NOMO-1 treated with DMSO at 0.1 percent for 48 hours (cell line): ENCODE measurements at regions not wholly inside any gene's neighbourhood (a gene's known extent, or its start where the extent isn't known, plus 50 kb on each side); places are given as distances from the start of the nearest gene placed in this dataset.
"Not testable (repeated sequence)": the region's sequence is repeated elsewhere in the genome, so short reads cannot be mapped to it uniquely, and the experiment has no call there.

Experiments
- DNase-seq: peaks from one replicate; lab custom pipeline; 2025; ENCODE audit not compliant: unreplicated experiment; lab: John Stamatoyannopoulos, UW

DNA sequence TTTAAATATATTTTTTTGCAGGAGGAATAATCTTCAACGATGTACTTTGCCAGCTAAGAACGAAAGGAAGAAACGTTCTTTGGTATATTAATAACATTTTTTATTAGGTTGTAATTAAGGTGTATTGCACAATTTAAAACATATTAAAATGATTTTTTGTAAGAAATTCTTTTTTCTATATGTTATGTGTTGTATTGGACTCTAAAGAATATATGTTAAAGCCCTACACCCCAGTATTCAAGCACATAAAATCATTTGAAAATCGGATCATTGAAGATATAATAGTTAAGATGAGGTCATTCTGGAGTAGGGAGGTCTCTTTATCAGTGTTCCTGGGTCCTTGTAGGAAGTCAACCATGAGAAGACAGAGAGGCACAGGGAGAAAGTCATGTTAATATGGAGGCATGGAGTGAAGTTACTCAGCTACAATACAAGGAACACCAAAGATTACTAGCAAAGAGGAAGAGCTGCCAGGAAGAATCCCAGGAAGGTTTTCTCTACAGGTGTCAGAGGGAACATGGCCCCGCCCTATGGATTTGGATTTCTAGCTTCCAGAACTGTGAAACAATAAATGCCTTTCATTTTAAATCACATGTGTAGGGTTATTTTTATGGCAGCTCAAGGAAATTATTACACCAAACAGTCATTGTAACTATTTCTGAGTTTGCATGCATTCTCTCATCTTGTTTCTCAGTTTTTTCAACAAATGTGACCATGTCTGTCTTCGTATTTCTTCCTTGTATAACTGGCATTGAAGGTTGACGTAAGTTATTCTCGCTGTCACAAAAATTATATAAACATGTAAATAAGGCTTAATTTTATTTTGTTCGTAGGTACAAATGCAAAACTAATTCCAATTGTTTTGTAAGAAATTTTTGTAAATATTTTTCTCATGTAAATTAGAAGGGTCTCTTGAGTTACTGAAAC, 75.4 kb upstream of the VPREB1 start:
- no peak for DNase-seq

DNA sequence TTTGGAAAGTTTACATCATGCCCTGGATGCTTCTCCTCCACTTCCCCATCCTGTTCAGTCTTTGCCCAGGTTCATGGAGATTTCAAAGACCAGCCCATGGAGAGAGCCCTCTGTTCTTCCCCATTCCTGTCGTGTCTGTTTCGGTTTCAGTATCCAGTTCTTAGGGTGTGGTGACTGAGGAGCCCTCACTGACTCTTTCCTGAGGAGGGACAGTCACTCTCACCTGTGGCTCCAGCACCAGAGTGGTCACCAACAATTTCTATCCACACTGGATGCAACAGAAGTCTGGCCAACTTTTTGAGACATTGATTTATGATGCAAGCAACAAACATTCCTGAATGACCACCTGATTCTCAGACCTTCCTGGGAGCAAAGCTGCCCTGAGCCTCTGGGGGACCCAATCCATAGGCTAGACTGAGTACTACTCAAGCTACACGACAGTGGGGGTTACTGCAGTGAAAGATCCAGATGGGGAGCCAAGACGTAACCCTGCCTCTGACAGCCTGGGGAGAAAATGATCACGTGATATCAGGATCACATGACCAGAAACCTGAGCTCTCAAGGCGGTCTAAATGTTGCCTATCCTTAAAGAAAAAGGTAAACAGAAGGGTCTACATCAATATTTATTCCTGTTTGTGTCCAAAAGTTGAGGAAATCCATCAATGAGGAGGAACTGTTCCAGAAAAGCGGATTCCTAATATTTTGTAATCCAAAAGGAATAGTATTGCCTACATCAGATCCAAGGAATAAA, 76.2 kb upstream of the VPREB1 start:
- peak; percentile 61 for DNase-seq

DNA sequence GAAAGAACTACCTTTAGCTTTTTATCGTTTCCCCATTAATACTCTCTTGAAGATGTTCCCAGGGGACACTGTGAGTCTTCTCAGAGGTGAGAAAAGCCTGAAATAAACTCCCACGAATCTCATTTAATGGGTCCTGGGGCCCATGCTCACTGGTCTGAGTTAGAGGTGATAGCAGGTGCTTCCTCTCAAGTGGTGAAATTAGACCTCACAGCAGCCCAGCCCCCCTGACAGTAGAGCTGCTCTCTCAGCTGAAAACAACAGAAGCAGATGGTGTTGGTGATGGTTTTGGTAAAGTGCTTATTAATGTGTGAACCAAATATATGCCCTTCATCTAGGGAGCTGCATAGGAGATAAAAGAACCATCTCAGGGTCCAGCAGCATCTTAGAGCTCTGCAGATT, 76.8 kb upstream of the VPREB1 start:
- no peak for DNase-seq

DNA sequence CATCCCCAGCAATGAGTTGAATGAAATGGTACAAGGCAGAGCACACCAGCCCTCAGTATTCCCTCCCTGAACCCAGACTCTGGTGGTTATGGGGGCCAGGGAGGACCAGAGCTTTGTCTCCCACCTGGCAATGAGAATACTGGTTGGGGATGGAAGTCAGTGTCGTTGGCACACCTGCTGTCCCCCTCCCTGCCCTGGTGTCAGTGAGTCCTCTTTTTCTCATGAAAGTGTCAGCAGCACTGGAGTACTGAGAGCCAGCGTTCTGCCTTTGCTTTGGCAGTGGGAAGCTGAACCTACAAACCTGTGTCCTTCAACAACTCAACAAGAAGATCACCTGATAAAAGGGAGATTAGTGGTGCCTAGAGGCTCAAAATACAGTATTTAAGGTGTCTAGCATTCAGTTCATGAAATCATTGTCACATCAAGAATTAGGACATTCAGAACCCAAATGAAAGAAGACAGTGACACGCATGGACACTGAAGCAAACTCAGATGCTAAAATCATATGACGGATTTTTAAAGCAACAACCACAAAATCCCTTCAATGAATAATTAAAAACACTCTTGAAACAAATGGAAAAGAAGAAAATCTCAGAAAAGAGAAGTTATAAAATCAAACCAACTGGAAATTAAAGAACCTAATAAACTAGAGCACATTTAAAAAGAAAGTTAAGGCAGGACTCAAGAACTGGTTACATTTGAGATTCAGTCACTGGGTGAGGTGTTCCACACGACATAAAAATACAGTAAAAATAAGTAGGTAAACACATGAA, 77.5 kb upstream of the VPREB1 start:
- no peak for DNase-seq

DNA sequence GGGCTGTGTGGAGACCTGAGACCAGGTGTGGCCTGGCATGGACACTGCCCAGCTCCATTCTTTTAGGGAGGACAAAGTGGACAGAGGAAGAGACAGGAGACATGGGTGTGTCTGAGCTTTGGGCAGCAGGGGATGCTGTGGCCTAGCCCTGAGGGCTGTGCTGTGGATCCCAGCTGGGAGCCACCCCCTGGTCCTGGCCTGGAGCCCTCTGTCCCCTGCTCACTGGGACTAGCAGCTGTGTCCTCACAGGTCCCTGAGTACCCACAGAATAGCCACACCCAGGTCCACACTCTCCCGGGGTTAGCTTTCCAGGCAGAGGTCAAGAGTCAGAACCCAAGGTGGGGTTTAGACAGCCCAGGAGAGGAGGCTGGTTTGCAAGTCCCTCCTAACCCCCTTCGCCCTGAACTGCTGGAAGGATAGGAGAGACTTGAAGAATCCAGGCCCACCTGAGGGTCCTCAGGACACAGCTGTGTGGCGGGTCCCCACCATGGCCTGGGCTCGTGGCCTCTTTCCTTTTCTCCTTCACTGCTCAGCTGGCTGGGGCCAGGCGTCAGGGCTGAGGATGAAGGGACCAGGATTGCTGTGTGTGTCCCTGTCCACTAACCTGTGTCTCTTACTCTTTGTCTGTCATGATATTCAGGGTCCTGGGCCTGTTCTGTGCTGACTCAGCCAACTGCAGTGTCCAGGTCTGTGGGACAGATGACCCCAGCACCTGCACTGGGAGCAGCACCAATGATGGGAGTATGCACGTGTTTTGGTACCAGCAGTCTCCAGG, 78.5 kb upstream of the VPREB1 start:
- DNase-seq, result no peak

DNA sequence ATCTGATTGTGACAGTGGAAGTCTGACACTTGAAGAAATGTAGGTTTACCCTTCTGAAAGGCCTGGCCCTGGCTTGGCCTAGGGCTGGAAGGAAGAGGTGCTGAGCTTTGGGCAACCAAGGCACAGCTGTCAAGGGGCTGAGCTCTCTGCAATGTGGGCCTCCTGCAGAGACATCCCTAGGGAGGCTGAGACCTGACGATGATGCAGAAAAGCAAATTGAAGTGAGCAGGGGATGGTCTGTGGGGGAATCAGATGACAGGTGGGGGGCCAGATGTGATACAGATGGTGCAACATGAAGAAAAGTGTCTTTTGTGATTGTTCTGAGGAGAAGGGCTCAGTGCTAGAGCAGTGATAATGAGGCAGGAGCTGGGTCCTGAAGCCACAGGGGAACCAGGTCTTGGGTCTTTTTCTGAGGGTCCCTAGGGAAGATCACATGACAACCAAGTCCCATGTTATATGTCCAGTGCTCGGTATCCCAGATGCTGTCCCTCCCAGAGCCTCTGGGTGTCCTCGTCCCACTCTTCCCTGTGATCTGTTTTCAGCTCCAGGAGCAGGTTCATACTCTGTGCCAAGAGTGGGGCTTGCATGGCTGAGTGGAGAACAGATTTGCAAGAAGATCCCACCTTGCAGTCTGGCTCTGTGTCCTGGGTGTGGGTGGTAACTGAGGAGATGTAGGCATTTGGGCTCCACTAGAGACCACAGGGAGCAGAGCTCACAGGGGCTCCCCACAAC, 79.9 kb upstream of the VPREB1 start:
- DNase-seq, result no peak

DNA sequence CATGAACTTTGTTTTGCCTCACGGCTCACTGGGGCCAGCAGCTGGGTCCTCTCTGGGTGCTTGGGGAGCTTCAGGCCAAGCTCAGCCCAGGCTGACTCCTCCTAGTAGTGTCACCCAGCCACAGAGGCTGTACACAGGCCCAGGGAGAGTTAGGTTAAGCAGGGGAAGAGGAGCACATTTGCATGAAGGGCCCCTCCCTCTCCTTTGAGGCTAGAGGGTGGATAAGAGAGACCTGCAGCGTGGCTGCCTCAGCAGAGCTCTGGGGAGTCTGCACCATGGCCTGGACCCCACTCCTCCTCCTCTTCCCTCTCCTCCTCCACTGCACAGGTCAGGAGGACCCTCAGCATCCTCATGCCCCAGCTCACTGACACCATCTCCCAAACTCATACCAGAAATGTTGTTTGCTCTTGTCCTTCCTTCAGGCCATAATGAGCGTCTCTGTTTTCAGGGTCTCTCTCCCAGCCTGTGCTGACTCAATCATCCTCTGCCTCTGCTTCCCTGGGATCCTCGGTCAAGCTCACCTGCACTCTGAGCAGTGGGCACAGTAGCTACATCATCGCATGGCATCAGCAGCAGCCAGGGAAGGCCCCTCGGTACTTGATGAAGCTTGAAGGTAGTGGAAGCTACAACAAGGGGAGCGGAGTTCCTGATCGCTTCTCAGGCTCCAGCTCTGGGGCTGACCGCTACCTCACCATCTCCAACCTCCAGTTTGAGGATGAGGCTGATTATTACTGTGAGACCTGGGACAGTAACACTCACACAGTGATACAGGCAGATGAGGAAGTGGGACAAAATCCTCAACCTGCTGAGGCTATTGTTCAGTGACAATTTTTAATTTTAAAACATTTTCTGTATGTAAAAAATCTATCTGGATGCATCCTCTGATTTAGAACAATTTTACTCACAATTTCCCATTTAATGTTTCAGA, 82.4 kb upstream of the VPREB1 start:
- DNase-seq, result no peak

DNA sequence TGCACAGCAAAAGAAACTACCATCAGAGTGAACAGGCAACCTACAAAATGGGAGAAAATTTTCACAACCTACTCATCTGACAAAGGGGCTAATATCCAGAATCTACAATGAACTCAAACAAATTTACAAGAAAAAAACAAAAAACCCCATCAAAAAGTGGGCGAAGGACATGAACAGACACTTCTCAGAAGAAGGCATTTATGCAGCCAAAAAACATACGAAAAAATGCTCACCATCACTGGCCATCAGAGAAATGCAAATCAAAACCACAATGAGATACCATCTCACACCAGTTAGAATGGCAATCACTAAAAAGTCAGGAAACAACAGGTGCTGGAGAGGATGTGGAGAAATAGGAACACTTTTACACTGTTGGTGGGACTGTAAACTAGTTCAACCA, 83.8 kb upstream of the VPREB1 start:
- not testable (repeated sequence) for DNase-seq

DNA sequence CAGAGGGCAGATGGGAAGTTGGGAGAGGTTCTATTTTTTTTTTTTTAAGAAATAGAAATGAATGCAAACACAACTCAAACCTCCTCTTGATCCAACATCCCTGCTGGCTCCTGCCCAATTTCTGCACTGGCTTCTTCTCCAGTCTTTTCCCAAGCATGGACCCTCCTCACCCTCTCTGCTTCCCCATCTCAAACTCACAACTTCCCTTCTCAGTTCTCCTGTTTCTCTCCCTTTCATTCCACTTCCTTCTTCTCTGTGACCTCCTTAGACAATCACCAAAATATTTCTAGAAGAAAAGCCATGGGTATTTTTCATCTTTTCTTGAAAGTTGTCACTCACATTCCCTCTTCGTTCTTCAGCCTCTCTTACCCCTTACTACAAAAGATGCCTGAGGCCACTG, 85.2 kb upstream of the VPREB1 start:
- DNase-seq, result no peak

DNA sequence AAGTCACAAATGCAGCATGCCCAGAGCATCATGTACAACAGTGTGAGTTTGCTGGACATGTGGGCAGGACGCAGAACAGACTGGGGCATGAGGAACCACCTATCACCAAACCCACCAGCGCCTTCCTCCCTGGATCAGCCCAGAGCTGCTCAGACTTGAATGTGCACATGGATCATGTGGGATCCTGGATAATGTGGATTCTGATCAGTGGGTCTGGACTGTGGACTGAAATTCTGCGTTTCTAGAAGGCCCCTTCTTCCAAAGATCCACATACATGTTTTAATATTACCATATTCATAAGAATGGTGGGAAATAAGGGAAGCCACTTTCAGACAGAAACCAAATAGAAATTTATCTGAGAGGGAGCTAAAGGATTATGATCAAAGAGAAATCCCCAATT, 85.6 kb upstream of the VPREB1 start:
- DNase-seq, result no peak

DNA sequence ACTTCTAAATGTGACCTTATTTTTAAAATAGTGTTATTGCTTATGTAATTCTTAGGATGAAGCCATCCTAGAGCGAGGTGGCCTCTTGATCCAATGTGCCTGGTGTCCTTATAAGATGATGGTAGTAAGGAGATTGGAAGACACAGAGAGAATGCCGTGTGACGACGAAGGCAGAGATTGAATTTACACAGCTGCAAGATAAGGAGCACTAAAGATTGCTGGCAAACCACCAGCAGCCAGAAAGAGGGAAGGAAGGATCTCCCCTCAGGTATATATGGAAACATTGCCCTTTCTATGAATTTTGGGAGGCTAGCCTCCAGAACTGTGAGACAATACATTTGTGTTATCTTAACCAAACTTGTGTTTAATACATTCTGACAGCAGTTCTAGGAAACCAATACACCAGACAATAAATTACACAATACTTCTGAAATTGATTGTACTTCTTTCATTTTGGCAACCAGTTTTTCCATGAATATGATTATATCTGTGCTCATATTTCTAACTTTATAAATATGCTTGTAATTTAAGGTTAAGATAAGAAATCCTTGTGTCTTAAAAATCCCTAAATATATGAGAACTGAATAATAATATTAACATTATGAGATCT, 86.3 kb upstream of the VPREB1 start:
- no peak for DNase-seq

DNA sequence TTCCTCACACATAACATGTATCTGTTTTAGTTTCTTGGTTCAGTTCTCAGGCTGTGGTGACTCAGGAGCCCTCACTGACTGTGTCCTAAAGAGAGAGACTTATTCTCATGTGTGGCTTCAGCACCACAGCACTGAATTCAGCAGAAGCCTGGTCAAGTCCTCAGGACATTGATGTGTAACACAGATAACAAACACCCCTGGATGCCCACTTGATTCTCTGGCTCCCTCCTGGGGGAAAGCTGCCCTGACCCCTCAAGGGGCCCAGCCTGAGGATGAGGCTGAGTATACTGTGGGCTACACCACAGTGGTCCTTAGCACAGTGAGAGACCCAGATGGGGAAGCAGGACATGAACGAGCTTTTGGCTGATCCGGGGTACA, 87.2 kb upstream of the VPREB1 start:
- no peak for DNase-seq

DNA sequence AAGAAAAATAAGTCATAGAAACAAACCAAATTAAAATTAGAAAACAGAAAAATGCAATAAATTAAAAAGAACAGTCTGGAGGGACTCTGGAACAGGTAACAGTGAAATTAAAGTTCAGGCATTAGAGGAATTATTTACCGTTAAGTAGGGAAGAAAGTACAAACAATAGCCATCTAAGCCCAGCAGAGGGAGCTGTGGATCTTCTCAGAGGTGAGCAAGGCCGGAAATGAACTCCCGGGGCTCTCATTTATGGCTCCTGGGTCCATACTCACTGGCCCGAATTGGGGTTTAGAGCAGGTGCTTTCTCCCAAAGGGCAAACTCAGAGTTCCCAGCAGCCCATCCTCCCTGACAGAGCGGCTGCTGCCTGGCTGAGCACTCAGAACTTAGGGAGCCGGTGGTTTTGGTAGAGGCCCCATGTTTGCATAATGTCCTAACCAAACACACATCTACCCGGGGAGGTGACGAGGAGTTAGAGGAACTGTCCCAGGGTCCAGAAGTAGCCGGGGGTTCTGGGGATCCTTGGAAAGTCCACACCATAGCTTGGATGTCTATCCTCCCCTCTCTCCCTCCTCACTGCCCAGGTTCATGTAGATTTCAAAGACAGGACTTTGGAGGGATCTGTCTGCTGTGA, 87.8 kb upstream of the VPREB1 start:
- DNase-seq, result peak; percentile 75

DNA sequence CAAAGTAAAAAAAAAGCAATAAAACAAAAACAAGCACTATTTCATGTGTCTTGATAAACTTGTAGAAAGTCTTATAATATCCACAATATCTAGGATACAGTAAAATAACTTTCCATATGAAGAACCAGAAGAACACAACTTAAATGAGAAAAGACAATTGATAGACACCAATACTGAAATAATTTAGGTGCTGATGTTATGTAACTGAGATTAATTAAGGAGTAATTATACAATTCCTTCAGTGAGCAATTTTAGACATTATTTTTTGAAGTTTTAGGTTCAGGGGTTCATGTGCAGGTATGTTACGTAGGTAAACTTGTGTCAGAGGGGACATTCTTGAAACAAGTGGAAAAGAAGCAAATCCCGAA, 88.3 kb upstream of the VPREB1 start:
- DNase-seq, result no peak

DNA sequence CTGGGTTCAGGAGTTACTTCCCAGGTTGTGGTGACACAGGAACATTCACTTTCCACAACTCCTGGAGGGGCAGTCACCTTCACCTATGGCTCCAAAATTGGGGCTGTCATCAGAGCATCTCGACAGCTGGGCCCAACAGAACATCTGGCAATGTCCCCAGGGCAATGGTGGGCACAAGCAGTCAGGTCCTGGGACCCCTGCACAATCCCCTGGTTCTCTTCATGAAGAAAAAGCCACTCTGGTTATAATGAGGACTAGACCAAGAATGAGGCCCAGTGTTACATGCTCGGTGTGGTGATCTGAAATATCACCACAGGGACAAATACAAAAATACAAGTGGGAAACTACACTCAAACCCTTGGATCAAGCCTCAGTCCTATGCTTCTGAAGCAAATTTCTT, 89.0 kb upstream of the VPREB1 start:
- DNase-seq, result no peak

DNA sequence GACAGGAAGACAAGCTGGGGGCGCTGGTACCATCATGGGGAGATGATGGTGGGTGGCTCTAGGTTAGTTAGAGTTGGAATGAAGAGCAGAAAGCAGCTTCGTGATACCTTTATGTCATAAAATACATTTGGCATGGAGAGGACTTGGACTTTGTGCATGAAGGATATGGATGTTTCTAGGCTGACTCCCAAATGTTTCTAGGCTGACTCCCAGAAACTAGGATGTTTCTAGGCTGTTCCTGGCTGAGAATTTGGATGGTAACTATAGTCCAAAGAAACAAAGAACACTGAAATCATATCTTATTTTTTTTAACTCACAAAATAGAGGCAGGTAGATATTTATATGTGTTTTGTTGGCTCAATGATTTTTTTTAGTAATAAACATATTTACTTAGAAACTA, 89.4 kb upstream of the VPREB1 start:
- DNase-seq, result no peak

DNA sequence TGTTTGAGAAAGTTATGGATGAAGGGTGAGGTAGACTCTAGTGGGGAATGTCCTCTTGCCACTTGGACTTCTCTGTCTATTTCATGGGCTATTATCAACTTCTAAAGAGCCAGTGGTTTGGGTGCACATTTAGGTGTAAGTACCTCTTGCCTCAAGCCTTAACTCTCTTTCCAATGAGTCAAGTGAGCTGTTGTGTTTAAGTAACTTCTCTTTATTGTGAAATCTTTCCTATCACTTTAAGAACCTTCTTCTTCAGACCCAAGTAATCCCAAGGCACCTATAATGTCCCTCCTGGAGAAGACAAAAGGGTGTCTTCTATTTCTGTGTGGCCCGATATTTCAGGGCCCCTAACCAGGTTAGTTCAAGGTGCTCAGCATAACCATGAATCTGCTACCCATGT, 90.5 kb upstream of the VPREB1 start:
- DNase-seq, result peak; percentile 66

DNA sequence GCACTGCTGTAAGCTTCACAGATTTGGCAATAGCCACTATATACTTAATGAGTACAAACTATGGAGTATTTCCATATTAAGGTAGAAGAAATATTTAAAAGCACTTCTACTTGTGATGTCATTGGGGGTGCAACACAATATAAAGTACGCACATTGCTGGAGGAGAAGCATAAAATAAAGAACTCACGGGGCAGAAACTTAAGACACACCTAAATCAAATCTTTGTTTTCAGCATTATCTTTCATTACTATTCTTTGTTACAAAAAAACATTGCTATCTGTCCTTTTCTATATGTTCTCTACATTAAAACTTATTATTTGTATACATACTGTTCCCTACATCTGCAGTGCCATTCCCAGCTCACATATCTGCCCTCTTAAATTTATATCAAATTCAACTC, 93.3 kb upstream of the VPREB1 start:
- DNase-seq, result no peak
